RWPE2 (cell line): ENCODE measurements at regions not wholly inside any gene's neighbourhood (a gene's known extent, or its start where the extent isn't known, plus 50 kb on each side); places are given as distances from the start of the nearest gene placed in this dataset.

Source experiments
- ATAC-seq: fragments of 200-7000 bp; cut with Tn5 transposase; 3 replicates; pipeline ENCODE4 v1.9.1; 2021; ENCODE audit warnings: low read depth
- DNase-seq: peaks from one replicate; pipeline ENCODE4 v3.0.0-alpha.2; 2020; ENCODE audit warnings: low spot score
- H3K27ac ChIP-seq: fragments of 450-650 bp; 2 replicates; pipeline ENCODE4 v1.5.1; 2017; ENCODE audit warnings: mild to moderate bottlenecking; ENCODE audit not compliant: poor library complexity, severe bottlenecking
- H3K27me3 ChIP-seq: fragments of 250-450 bp; sonication (Bioruptor Pico); 2 replicates; pipeline ENCODE4 v1.5.1; 2021; ENCODE audit warnings: mild to moderate bottlenecking, moderate library complexity; ENCODE audit not compliant: insufficient read depth, poor library complexity, severe bottlenecking
- H3K36me3 ChIP-seq: fragments of 250-450 bp; sonication (Bioruptor Pico); 2 replicates; pipeline ENCODE4 v1.5.1; 2020; ENCODE audit warnings: low read depth, mild to moderate bottlenecking, moderate library complexity
- H3K4me1 ChIP-seq: fragments of 250-450 bp; sonication (Bioruptor Pico); 2 replicates; pipeline ENCODE4 v1.5.1; 2021; ENCODE audit warnings: mild to moderate bottlenecking, moderate library complexity; ENCODE audit not compliant: insufficient read depth, poor library complexity, severe bottlenecking
- H3K4me3 ChIP-seq: fragments of 250-450 bp; sonication (Bioruptor Pico); 2 replicates; pipeline ENCODE4 v1.5.1; 2021; ENCODE audit warnings: mild to moderate bottlenecking, moderate library complexity; ENCODE audit not compliant: severe bottlenecking
- H3K9me3 ChIP-seq: fragments of 250-450 bp; sonication (Bioruptor Pico); 2 replicates; pipeline ENCODE4 v1.5.1; 2021; ENCODE audit warnings: mild to moderate bottlenecking, moderate library complexity; ENCODE audit not compliant: severe bottlenecking
- CTCF ChIP-seq: fragments of 450-650 bp; IDR thresholded peaks from one replicate; pipeline ENCODE4 v1.5.1; 2017; ENCODE audit warnings: mild to moderate bottlenecking, moderate library complexity; ENCODE audit not compliant: poor library complexity, severe bottlenecking

- Histone ChIP-seq H3K27me3 (no peaks in the 10 kb centered on the region), H3K36me3 (no peaks in the 10 kb centered on the region), H3K4me3 (no peak overlapping the region), H3K4me1 (no peaks in the 10 kb centered on the region), H3K27ac (no peak overlapping the region), H3K9me3 (no peaks in the 10 kb centered on the region)
- ATAC-seq (no peak), DNase-seq (no peak)
- TF ChIP-seq CTCF, result no peak
Observed at GRCh38 chr4:175970724-175971123, 94.9 kb upstream of the WDR17 start.

GRCh38 chr4:175971388-175972179, 94.1 kb upstream of the WDR17 start:
- Histone ChIP-seq H3K4me1 (no peaks in the 10 kb centered on the region), H3K27me3 (no peaks in the 10 kb centered on the region), H3K9me3 (no peaks in the 10 kb centered on the region), H3K36me3 (no peaks in the 10 kb centered on the region), H3K4me3 (no peak overlapping the region), H3K27ac (no peak overlapping the region)
- DNase-seq (no peak), ATAC-seq (no peak)
- no peak for TF ChIP-seq CTCF

GRCh38 chr4:175973027-175973923, 92.4 kb upstream of the WDR17 start:
- no peak for TF ChIP-seq CTCF
- ATAC-seq (no peak), DNase-seq (no peak)
- Histone ChIP-seq H3K4me1 (no peaks in the 10 kb centered on the region), H3K27ac (no peak overlapping the region), H3K4me3 (no peak overlapping the region), H3K27me3 (no peaks in the 10 kb centered on the region), H3K36me3 (no peaks in the 10 kb centered on the region), H3K9me3 (no peaks in the 10 kb centered on the region)

- TF ChIP-seq CTCF, result no peak
- DNase-seq, result no peak
- no peaks in the 10 kb centered on the region for H3K4me1 ChIP-seq
- H3K36me3 ChIP-seq, result no peaks in the 10 kb centered on the region
- no peak overlapping the region for H3K27ac ChIP-seq
- H3K9me3 ChIP-seq, result no peaks in the 10 kb centered on the region
- H3K27me3 ChIP-seq, result no peaks in the 10 kb centered on the region
- ATAC-seq, result no peak
- no peak overlapping the region for H3K4me3 ChIP-seq
Observed at GRCh38 chr4:175983636-175984035, 82.0 kb upstream of the WDR17 start.

GRCh38 chr4:175986668-175987067, 79.0 kb upstream of the WDR17 start:
- Histone ChIP-seq H3K9me3 (no peaks in the 10 kb centered on the region), H3K36me3 (no peaks in the 10 kb centered on the region), H3K4me3 (no peak overlapping the region), H3K27me3 (no peaks in the 10 kb centered on the region), H3K27ac (no peak overlapping the region), H3K4me1 (no peaks in the 10 kb centered on the region)
- ATAC-seq, result no peak
- TF ChIP-seq CTCF, result no peak
- no peak for DNase-seq
